ENCODE measurements at regions not wholly inside any gene's neighbourhood (a gene's known extent, or its start where the extent isn't known, plus 50 kb on each side); places are given as distances from the start of the nearest gene placed in this dataset.
"Not testable (repeated sequence)": the region's sequence is repeated elsewhere in the genome, so short reads cannot be mapped to it uniquely, and the experiment has no call there.

- DNase-seq = no peak
- H3K4me3 Mint-ChIP-seq = no peak overlapping the region
- H3K27ac Mint-ChIP-seq = no peak overlapping the region
- no peak for TF ChIP-seq EZH2 (IDR thresholded peaks at IDR 0.05; ENCODE audit: borderline replicate concordance, insufficient read depth, low read depth, low read length, poor library complexity, severe bottlenecking)
- TF ChIP-seq CTCF (IDR thresholded peaks at IDR 0.05) = no peak
- intact Hi-C loops (cut with micrococcal nuclease) = no loop called here
- peaks cover 19% of the 10 kb centered on the region for H3K4me1 Mint-ChIP-seq
- no peaks in the 10 kb centered on the region for H3K9me3 Mint-ChIP-seq (ENCODE audit: insufficient read depth)
- H2AFZ ChIP-seq (ENCODE audit: insufficient read depth, low read depth, low read length, poor library complexity, severe bottlenecking) = no peak overlapping the region
- H3K4me2 ChIP-seq (replicated peaks; ENCODE audit: low read depth, low read length, poor library complexity, severe bottlenecking) = no peak overlapping the region
- no peaks in the 10 kb centered on the region for H4K20me1 ChIP-seq (ENCODE audit: control insufficient read depth, insufficient read depth, low read length, poor library complexity, severe bottlenecking)
- ChIA-PET CTCF (interaction anchor here (0.8 to 1.0 kb wide), 2 partner anchors 9 to 320 kb away, joined by 3 read pairs; no protein-coding TSS in a partner anchor), POLR2A (no interaction called here)
- peaks cover 11 to 13% of the 10 kb centered on the region in 2 donors for H3K4me1 ChIP-seq (ENCODE audit: control insufficient read depth in 2 of 2, insufficient read depth in 2 of 2, low read length in 2 of 2)
- no peaks in the 10 kb centered on the region for H3K27me3 Mint-ChIP-seq
- no peaks in the 10 kb centered on the region for H3K9me3 ChIP-seq (ENCODE audit: control extremely low read depth in 1 of 3, control insufficient read depth in 2 of 3, insufficient read depth in 1 of 3, low read length in 2 of 3)
- H3K79me2 ChIP-seq (ENCODE audit: control insufficient read depth, insufficient read depth, low read length) = no peaks in the 10 kb centered on the region
- no peaks in the 10 kb centered on the region for H3K36me3 ChIP-seq (replicated peaks in 1 of 2; ENCODE audit: control extremely low read depth in 1 of 2, control insufficient read depth in 1 of 2, extremely low read depth in 1 of 2, insufficient read depth in 2 of 2, low read length in 1 of 2)
- H3K27ac ChIP-seq (ENCODE audit: low read length in 2 of 2) = no peak overlapping the region
- H3K4me3 ChIP-seq (ENCODE audit: control extremely low read depth in 1 of 5, extremely low read depth in 1 of 5, insufficient read depth in 1 of 5, low read depth in 2 of 5, low read length in 4 of 5) = no peak overlapping the region
- ATAC-seq (ENCODE audit: low read depth) = no peak
- H3K27me3 ChIP-seq (replicated peaks in 1 of 4; ENCODE audit: control extremely low read depth in 1 of 4, control insufficient read depth in 3 of 4, insufficient read depth in 4 of 4, low read length in 3 of 4) = no peaks in the 10 kb centered on the region
- 52% methylated on average over 8 of the region's 8 CpGs for WGBS (ENCODE audit: insufficient coverage)
- H3K9ac ChIP-seq (ENCODE audit: low read length) = no peak overlapping the region
Observed at GRCh38 chr1:234763910-234764309, 153.9 kb upstream of the IRF2BP2 start.

GRCh38 chr1:234763367-234763766, 153.4 kb upstream of the IRF2BP2 start:
- peaks cover 14% of the 10 kb centered on the region for H3K4me1 Mint-ChIP-seq
- TF ChIP-seq CTCF (IDR thresholded peaks at IDR 0.05) = no peak
- TF ChIP-seq EZH2 (IDR thresholded peaks at IDR 0.05; ENCODE audit: borderline replicate concordance, insufficient read depth, low read depth, low read length, poor library complexity, severe bottlenecking) = no peak

GRCh38 chr1:234762127-234762526, 152.1 kb upstream of the IRF2BP2 start:
- H3K4me1 Mint-ChIP-seq = not testable (repeated sequence)
- WGBS (ENCODE audit: insufficient coverage) = 100% methylated on average over 2 of the region's 5 CpGs

More at GRCh38 chr1:234763367-234763766, 153.4 kb upstream of the IRF2BP2 start:
- ATAC-seq (ENCODE audit: low read depth) (no peak), DNase-seq (no peak)
- no peak overlapping the region for H3K9ac ChIP-seq (ENCODE audit: low read length)
- H3K27me3 Mint-ChIP-seq = no peaks in the 10 kb centered on the region
- H3K4me3 Mint-ChIP-seq = no peak overlapping the region
- H4K20me1 ChIP-seq (ENCODE audit: control insufficient read depth, insufficient read depth, low read length, poor library complexity, severe bottlenecking) = no peaks in the 10 kb centered on the region
- H3K4me3 ChIP-seq (ENCODE audit: control extremely low read depth in 1 of 5, extremely low read depth in 1 of 5, insufficient read depth in 1 of 5, low read depth in 2 of 5, low read length in 4 of 5) = no peak overlapping the region
- POLR2A ChIA-PET = no interaction called here
- H2AFZ ChIP-seq (ENCODE audit: insufficient read depth, low read depth, low read length, poor library complexity, severe bottlenecking) = no peak overlapping the region
- CTCF ChIA-PET = interaction anchor here (0.6 to 1.4 kb wide), 3 partner anchors 12 to 351 kb away, joined by 3 read pairs; no protein-coding TSS in a partner anchor
- peaks cover 6 to 7% of the 10 kb centered on the region in 2 donors for H3K4me1 ChIP-seq (ENCODE audit: control insufficient read depth in 2 of 2, insufficient read depth in 2 of 2, low read length in 2 of 2)
- H3K27ac ChIP-seq (ENCODE audit: low read length in 2 of 2) = no peak overlapping the region
- no peaks in the 10 kb centered on the region for H3K79me2 ChIP-seq (ENCODE audit: control insufficient read depth, insufficient read depth, low read length)
- WGBS (ENCODE audit: insufficient coverage) = 87% methylated on average over 3 of the region's 5 CpGs
- no peaks in the 10 kb centered on the region for H3K9me3 Mint-ChIP-seq (ENCODE audit: insufficient read depth)
- H3K36me3 ChIP-seq (replicated peaks in 1 of 2; ENCODE audit: control extremely low read depth in 1 of 2, control insufficient read depth in 1 of 2, extremely low read depth in 1 of 2, insufficient read depth in 2 of 2, low read length in 1 of 2) = no peaks in the 10 kb centered on the region
- H3K9me3 ChIP-seq (ENCODE audit: control extremely low read depth in 1 of 3, control insufficient read depth in 2 of 3, insufficient read depth in 1 of 3, low read length in 2 of 3) = no peaks in the 10 kb centered on the region
- no peak overlapping the region for H3K27ac Mint-ChIP-seq
- no peaks in the 10 kb centered on the region for H3K27me3 ChIP-seq (replicated peaks in 1 of 4; ENCODE audit: control extremely low read depth in 1 of 4, control insufficient read depth in 3 of 4, insufficient read depth in 4 of 4, low read length in 3 of 4)
- intact Hi-C loops (cut with micrococcal nuclease) = no loop called here
- H3K4me2 ChIP-seq (replicated peaks; ENCODE audit: low read depth, low read length, poor library complexity, severe bottlenecking) = no peak overlapping the region

More at GRCh38 chr1:234762127-234762526, 152.1 kb upstream of the IRF2BP2 start:
- H3K4me3 ChIP-seq (ENCODE audit: control extremely low read depth in 1 of 5, extremely low read depth in 1 of 5, insufficient read depth in 1 of 5, low read depth in 2 of 5, low read length in 4 of 5); H3K27me3 Mint-ChIP-seq; DNase-seq; H3K79me2 ChIP-seq (ENCODE audit: control insufficient read depth, insufficient read depth, low read length); H3K36me3 ChIP-seq (replicated peaks in 1 of 2; ENCODE audit: control extremely low read depth in 1 of 2, control insufficient read depth in 1 of 2, extremely low read depth in 1 of 2, insufficient read depth in 2 of 2, low read length in 1 of 2); H3K4me2 ChIP-seq (replicated peaks; ENCODE audit: low read depth, low read length, poor library complexity, severe bottlenecking); POLR2A ChIA-PET; H4K20me1 ChIP-seq (ENCODE audit: control insufficient read depth, insufficient read depth, low read length, poor library complexity, severe bottlenecking); H3K4me1 ChIP-seq (ENCODE audit: control insufficient read depth in 2 of 2, insufficient read depth in 2 of 2, low read length in 2 of 2); H2AFZ ChIP-seq (ENCODE audit: insufficient read depth, low read depth, low read length, poor library complexity, severe bottlenecking); H3K27me3 ChIP-seq (replicated peaks in 1 of 4; ENCODE audit: control extremely low read depth in 1 of 4, control insufficient read depth in 3 of 4, insufficient read depth in 4 of 4, low read length in 3 of 4); H3K9me3 ChIP-seq (ENCODE audit: control extremely low read depth in 1 of 3, control insufficient read depth in 2 of 3, insufficient read depth in 1 of 3, low read length in 2 of 3); H3K27ac ChIP-seq (ENCODE audit: low read length in 2 of 2); H3K9me3 Mint-ChIP-seq (ENCODE audit: insufficient read depth); H3K4me3 Mint-ChIP-seq; H3K9ac ChIP-seq (ENCODE audit: low read length); intact Hi-C loops (cut with micrococcal nuclease); H3K27ac Mint-ChIP-seq; ATAC-seq (ENCODE audit: low read depth): not testable (repeated sequence)
- CTCF ChIA-PET = interaction anchor here (1.4 kb wide), 1 partner anchor 13 kb away, joined by 3 read pairs; no protein-coding TSS in a partner anchor
